ENCODE measurements at regions not wholly inside any gene's neighbourhood (a gene's known extent, or its start where the extent isn't known, plus 50 kb on each side); places are given as distances from the start of the nearest gene placed in this dataset.
"Not testable (repeated sequence)": the region's sequence is repeated elsewhere in the genome, so short reads cannot be mapped to it uniquely, and the experiment has no call there.

DNA sequence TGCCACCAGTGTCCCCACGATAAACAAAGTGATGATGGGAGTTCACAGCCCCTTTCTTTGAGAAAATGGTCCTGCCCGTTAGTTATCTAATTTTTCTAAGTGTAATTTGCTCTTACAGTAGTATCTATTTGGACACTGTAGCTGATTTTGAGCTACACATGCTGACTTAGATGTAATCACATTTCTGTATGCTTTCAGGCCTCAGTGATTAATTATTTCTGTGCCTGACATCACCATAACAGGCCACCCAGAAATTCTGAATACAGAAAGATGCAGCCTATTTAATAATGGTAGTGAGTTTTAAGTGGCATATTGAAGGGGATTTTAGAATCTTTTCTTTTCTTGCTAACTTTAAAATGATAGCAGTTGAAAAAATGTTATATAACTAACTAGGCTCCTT lies 147.6 kb upstream of the ANXA10 start:
- no peak for DNase-seq

- DNase-seq, result no peak
These were observed 137.3 kb upstream of the ANXA10 start for GRCh38 chr4:167955006-167955405.

DNA sequence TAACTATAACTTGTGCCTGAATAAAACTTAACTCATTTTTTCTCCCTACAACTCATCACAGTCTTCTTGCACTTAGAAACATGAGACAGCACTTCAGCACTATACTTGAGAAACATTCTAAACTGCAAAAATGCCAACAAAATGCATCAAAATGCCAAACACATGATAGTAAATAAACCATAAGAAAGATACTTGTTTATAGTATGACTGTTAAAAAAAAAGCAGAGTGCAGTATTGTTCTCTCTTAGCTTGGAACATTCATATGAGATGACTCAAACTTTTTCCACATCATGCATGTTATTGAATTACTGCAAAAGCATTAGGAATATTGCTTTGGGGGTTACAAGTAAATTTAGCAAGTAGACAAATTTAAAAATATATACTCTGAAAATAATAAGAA lies 135.7 kb upstream of the ANXA10 start:
- DNase-seq, result no peak

DNA sequence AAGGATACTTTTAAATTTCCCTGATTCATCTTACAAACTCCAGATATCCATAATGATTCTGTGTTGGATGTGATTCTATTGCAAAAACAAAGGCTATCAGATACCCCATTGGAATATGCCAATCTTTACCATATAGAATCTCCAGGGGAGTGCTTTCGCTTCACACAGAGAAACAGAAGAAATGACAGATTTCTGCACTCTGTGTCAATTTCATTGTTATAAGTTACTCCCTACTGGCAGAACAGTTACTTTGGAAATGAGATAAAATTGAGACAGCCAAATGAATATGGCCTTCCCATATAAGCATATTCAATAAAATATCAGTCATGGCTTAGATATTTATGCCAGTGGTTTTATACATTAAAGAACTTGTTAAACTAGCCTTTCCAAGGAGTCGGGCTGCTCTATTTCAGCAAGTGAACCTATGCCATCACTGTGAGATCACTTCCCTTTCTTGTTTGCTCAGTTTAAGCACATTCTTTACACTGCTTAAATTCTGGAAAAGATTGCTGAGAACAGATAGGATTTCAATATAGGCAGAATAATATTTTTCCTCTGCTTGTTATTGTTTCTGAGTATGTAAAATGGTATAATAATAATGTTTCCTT lies 127.5 kb upstream of the ANXA10 start:
- no peak for DNase-seq

GRCh38 chr4:167966143-167966542 lies 126.2 kb upstream of the ANXA10 start:
- DNase-seq, result no peak

DNA sequence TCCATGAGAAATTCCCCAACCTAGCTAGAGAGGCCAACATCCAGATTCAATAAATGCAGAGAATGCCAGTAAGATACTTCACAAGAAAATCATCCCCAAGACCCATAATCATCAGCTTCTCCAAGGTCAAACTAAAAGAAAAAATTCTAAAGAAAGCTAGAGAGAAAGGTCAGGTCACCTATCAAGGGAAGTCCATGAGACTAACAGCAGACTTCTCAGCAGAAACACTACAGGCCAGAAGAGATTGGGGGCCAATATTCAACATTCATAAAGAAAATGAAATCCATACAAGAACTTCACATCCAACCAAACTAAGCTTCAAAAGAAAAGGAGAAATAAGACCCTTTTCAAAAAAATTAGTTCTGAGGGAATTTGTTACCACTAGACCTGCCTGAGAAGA lies 118.8 kb upstream of the ANXA10 start:
- no peak for DNase-seq

DNA sequence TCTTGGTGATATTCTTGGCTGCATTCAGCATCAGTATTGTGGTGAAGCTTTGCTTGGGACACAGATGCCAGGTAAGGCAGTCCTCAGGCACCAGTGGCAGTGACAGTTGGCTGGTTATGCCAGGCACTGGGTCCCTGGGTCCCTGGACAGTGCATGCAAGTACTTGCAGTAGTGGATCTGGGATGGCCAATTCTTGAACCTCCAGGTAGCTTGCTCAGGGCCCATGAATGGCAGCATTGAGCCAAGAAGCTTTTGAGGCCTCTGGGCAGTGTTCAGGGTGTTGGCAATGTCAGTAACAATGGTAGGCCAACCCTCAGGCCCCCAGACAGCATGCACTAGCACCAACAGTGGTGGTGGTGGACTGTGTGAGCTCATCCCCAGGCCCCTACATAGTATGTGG lies 106.8 kb upstream of the ANXA10 start:
- no peak for DNase-seq

GRCh38 chr4:167986044-167986443 lies 106.3 kb upstream of the ANXA10 start:
- no peak for DNase-seq

- no peak for DNase-seq
These were observed 105.1 kb upstream of the ANXA10 start for GRCh38 chr4:167987285-167987684.

DNA sequence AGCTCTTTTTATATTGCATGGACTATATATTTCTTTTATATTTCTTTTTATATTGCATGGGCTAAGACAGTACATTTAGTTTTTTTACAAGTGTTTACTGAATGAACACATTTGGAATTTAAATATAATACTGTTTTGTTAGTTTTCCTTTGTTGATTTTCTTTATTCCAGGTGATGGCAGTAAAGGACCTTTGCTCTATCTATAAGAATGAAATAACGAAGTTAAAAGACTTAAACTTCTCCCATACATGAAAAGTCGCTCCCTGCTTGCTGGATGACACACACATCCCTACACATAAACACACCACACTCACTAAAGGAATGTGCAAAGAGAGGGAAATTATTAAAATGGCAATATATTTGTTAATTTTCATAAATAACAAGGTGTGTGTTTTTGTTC lies 102.5 kb upstream of the ANXA10 start:
- no peak for DNase-seq

DNA sequence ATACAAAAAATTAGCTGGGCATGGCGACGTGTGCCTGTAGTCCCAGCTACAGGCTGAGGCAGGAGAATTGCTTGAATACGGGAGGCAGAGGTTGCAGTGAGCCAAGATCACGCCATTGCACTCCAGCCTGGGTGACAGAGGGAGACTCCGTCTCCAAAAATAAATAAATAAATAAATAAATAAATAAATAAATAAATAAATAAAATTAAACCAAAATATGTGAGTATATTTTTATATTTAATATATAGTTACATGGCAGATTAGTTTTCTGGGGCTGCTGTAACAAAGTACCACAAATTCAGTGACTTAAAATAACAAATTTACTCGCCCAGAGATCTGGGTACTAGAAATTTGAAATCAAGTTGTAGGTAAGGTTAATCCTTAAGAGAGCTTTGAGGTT lies 84.2 kb upstream of the ANXA10 start:
- not testable (repeated sequence) for DNase-seq

- DNase-seq, result no peak
These were observed 73.2 kb upstream of the ANXA10 start for GRCh38 chr4:168019019-168019651.

DNA sequence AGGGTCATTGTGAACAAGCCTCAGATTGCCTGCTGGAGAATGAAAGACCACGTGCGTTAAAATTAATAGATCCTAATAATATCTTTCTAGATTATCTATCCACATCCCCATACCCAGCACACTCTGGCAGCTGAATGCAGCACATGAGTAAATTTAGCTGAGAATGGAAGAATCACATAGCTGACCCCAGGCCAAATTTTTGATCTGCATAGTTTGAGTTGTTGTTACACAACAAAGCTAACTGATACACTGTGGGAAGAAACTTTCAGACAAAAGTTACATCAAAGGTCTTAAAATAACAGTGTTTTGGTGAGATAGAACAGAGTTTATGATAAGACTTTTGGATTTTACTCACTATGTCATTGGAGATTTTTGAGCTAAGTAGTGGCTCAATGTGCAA lies 72.4 kb upstream of the ANXA10 start:
- DNase-seq, result no peak

DNA sequence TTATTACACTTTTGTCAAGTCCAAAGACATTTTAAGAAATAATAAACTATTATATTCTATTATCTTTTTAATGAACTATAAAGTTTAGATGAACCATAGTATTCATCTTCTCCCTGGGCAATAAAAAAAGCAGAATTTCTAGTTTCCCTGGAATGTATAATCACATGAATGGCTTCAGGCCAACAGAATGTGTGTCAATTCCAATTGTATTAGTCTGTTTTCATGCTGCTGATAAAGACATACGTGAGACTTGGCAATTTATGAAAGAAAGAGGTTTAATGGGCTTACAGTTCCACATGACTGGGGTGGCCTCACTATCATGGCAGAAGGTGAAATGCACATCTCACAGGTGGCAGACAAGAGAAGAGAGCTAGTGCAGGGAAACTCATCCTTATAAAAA lies 70.7 kb upstream of the ANXA10 start:
- no peak for DNase-seq

DNA sequence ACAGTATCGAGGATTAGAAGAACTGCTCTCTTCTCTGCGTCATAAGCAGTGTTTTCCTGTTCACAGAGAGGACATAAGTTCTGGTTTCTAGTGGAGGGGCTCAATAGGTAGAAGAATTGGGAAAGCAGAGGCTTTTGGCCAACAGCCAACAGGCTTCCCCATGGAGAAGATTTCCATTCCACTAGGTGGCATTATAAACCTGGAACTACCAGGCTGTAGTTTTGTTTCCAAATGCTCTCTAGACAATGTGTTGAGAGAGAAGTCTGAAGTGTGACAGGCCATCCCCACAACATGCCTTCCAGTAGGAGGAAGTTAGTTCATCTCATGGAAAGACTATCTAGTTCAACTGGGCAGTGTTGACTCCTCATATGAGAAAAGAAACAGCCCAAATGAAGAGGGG lies 63.8 kb upstream of the ANXA10 start:
- no peak for DNase-seq

GRCh38 chr4:168028970-168029597 lies 63.3 kb upstream of the ANXA10 start:
- no peak for DNase-seq

- no peak for DNase-seq
These were observed 54.7 kb upstream of the ANXA10 start for GRCh38 chr4:168037676-168038075.

DNA sequence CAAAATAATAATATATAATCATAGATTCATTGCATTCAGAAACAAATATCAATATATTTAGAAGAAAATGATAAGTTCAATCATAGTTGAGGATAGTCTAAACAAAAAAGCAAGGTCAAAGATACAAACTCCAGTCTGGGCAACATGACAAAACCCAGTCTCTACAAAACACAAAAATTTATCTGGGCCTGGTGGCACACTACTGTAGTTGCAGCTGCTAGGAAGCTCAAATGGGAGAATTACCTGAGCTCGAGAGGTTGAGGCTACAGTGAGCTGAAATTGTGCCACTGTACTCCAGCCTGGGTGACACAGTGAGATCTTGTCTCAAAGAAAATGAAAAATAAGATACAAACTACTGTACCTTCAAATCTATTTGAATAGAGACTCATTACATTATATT lies 52.7 kb upstream of the ANXA10 start:
- DNase-seq, result no peak
